ENCODE measurements at regions not wholly inside any gene's neighbourhood (a gene's known extent, or its start where the extent isn't known, plus 50 kb on each side); places are given as distances from the start of the nearest gene placed in this dataset.

DNA sequence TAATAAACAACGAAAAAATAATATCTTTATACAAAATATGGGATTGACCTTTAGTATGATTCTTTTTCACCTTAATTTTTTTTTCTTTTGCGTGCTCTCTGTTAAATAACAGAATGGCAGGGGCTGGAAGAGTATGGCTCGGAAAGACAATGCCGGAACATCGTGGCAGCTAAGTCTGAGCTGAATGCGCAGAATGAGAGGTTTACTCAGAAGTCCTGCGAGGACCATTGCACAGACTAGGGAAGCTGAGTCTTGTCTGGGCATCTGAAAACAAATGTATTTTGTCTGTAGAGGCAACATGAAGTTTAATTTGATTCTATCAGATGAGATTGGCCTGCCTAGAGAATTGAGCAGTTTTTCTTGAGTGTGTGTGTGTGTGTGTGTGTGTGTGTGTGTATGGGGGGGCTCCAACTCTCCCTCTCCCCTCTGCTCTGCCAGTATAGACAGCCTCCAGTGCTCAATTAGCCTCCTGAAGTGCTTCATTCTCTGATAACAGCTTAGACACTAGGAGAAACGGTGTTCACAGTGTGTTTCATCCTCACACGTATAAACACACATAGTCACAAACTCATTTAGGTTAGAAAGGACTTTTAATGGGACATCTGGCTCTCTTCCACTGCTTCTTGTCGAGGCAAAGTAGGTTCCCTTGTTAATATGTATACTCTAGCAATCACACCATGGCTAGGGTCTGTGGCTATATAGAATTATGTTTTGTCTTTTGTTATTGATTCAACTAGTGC lies 244.3 kb upstream of the SORL1-AS1 start:
- TF ChIP-seq, protein P1, sequence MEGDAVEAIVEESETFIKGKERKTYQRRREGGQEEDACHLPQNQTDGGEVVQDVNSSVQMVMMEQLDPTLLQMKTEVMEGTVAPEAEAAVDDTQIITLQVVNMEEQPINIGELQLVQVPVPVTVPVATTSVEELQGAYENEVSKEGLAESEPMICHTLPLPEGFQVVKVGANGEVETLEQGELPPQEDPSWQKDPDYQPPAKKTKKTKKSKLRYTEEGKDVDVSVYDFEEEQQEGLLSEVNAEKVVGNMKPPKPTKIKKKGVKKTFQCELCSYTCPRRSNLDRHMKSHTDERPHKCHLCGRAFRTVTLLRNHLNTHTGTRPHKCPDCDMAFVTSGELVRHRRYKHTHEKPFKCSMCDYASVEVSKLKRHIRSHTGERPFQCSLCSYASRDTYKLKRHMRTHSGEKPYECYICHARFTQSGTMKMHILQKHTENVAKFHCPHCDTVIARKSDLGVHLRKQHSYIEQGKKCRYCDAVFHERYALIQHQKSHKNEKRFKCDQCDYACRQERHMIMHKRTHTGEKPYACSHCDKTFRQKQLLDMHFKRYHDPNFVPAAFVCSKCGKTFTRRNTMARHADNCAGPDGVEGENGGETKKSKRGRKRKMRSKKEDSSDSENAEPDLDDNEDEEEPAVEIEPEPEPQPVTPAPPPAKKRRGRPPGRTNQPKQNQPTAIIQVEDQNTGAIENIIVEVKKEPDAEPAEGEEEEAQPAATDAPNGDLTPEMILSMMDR (IDR thresholded peaks at IDR 0.05; ENCODE audit: low read length) = no peak
- TF ChIP-seq EZH2 (optimal IDR thresholded peaks at IDR 0.05; ENCODE audit: low read depth, low read length) (no peak), EZH2phosphoT487 (IDR thresholded peaks at IDR 0.05; ENCODE audit: low read length) (no peak)
